CD4-positive, CD25-positive, alpha-beta regulatory T cell (primary cell): ENCODE measurements at regions not wholly inside any gene's neighbourhood (a gene's known extent, or its start where the extent isn't known, plus 50 kb on each side); places are given as distances from the start of the nearest gene placed in this dataset.

Experiments
- ATAC-seq, 2 donors: fragments of 150-1000 bp; cut with Tn5 transposase; one replicate each; pipeline ENCODE4 v1.10.0; 2021; ENCODE audit warnings: low read depth in 2 of 2, moderate number of reproducible peaks in 2 of 2, moderate library complexity in 1 of 2
- DNase-seq, 3 donors: peaks; one replicate each; pipeline versions ENCODE4 v3.0.0 to v3.0.0-alpha.2; 2012 to 2022; ENCODE audit warnings: mixed read lengths in 1 of 3
- H3K27ac ChIP-seq: one replicate; pipeline ENCODE4 v1.7.0; 2013; ENCODE audit warnings: mild to moderate bottlenecking, low read length; ENCODE audit not compliant: insufficient read depth, poor library complexity, severe bottlenecking
- H3K27me3 ChIP-seq: one replicate; pipeline ENCODE4 v1.7.0; 2013; ENCODE audit warnings: low read length; ENCODE audit not compliant: control insufficient read depth, insufficient read depth
- H3K36me3 ChIP-seq: one replicate; pipeline ENCODE4 v1.7.0; 2013; ENCODE audit warnings: mild to moderate bottlenecking, low read length, moderate library complexity; ENCODE audit not compliant: control insufficient read depth, insufficient read depth
- H3K4me1 ChIP-seq: 2 replicates; pipeline ENCODE4 v1.7.0; 2013; ENCODE audit warnings: mild to moderate bottlenecking, low read length; ENCODE audit not compliant: insufficient read depth, control insufficient read depth, poor library complexity, severe bottlenecking
- H3K4me3 ChIP-seq: one replicate; pipeline ENCODE4 v1.7.0; 2013; ENCODE audit warnings: low read depth, mild to moderate bottlenecking, low read length, moderate library complexity
- H3K9me3 ChIP-seq, 2 experiments: 1 replicate in 1 of 2; 2 replicates in 1 of 2; pipeline ENCODE4 v1.7.0; 2013; ENCODE audit warnings: low read length in 2 of 2, mild to moderate bottlenecking in 1 of 2, moderate library complexity in 1 of 2; ENCODE audit not compliant: control insufficient read depth in 2 of 2
- H3K27ac Mint-ChIP-seq, 3 donors: one replicate each; pipeline ENCODE4 v1.8.0; 2020 to 2022; ENCODE audit warnings: mild to moderate bottlenecking in 3 of 3, mixed read lengths in 3 of 3, moderate library complexity in 2 of 3
- H3K27me3 Mint-ChIP-seq: one replicate; pipeline ENCODE4 v1.8.0; 2022; ENCODE audit warnings: mild to moderate bottlenecking, mixed read lengths
- H3K36me3 Mint-ChIP-seq: one replicate; pipeline ENCODE4 v1.8.0; 2020; ENCODE audit warnings: mixed read lengths
- H3K4me1 Mint-ChIP-seq, 4 donors: one replicate each; pipeline ENCODE4 v1.8.0; 2020 to 2022; ENCODE audit warnings: mixed read lengths in 4 of 4, mild to moderate bottlenecking in 1 of 4
- H3K4me3 Mint-ChIP-seq, 4 donors: one replicate each; pipeline ENCODE4 v1.8.0; 2020 to 2022; ENCODE audit warnings: mild to moderate bottlenecking in 4 of 4, mixed read lengths in 4 of 4, moderate library complexity in 3 of 4
- H3K9me3 Mint-ChIP-seq, 7 donors: one replicate each; pipeline ENCODE4 v1.8.0; 2020 to 2022; ENCODE audit warnings: mixed read lengths in 7 of 7, mild to moderate bottlenecking in 3 of 7, moderate library complexity in 2 of 7

DNA sequence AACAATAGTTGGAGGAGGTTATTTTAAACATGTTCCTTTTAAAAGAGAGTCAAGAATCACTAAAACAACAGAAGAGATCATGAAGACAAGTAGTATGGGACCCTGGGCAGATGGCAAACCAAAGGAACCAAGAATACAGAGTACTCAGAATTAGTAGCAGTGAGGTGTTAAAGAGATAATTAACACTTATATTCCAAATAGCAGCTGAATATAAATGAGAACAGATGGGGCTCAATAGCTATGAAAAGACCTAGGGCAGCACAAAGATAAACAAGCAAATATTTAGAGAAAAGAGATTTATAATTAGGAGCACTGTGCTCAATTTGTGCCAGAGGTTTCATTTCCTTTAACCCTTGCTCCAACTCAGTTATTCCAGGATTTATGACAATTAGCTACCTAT, 159.1 kb downstream of the FAM114A2 start:
- Histone ChIP-seq H3K4me3 (no peak overlapping the region), H3K36me3 (no peaks in the 10 kb centered on the region), H3K27ac (no peak overlapping the region), H3K4me1 (no peaks in the 10 kb centered on the region), H3K27me3 (no peaks in the 10 kb centered on the region), H3K9me3 (no peaks in the 10 kb centered on the region)
- no peaks in the 10 kb centered on the region for H3K36me3 Mint-ChIP-seq
- H3K4me1 Mint-ChIP-seq = no peaks in the 10 kb centered on the region
- H3K27me3 Mint-ChIP-seq = peaks cover 7% of the 10 kb centered on the region
- ATAC-seq = no peak
- no peak for DNase-seq
- H3K4me3 Mint-ChIP-seq = no peak overlapping the region
- no peak overlapping the region for H3K27ac Mint-ChIP-seq
- H3K9me3 Mint-ChIP-seq = peaks cover 0 to 5% (median 0%) of the 10 kb centered on the region in 7 donors

DNA sequence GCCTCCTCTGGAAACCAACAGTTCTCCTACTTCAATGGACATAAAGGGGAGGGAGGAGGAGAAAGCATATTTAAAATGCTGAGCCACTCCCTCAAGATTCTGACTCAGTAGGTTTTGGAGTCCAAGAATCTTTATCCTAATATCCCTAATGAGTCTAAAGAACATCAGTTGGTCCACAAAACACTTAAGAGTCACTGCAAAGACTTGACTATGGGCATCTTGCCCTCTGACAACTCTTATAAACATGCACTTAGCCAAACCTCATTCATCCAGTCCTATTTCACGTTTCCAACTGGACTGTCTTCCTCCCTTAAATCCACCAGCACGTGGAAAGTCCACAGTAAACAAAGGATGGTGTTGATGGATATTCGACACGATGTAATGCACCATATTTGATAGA, 172.5 kb downstream of the FAM114A2 start:
- peaks cover 0 to 5% (median 0%) of the 10 kb centered on the region in 7 donors for H3K9me3 Mint-ChIP-seq
- H3K27ac Mint-ChIP-seq = no peak overlapping the region

DNA sequence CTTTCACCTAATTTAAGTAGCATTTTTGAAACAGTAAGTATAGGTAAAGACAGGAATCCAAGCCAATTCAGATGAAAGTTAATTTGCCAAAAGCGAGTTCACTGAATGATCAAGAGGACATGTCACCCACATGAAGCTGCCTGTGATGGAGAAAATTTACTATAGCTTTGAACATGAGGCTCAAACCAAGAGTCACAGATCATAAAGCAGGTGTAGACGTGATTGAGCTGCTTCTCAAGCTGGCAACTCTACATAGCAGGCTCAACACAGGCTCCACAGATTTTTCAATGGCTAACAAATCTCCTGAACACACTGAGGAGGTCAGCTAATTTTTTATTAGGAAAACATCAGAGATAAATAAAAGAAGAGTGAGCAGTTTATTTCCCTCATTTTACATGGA, 173.7 kb downstream of the FAM114A2 start:
- H3K9me3 ChIP-seq = no peaks in the 10 kb centered on the region
- Mint-ChIP-seq H3K4me3 (no peak overlapping the region), H3K27ac (no peak overlapping the region), H3K4me1 (no peaks in the 10 kb centered on the region), H3K9me3 (peaks cover 0 to 5% (median 0%) of the 10 kb centered on the region in 7 donors), H3K36me3 (no peaks in the 10 kb centered on the region), H3K27me3 (no peaks in the 10 kb centered on the region)
- H3K27ac ChIP-seq = no peak overlapping the region
- H3K4me3 ChIP-seq = no peak overlapping the region
- H3K27me3 ChIP-seq = no peaks in the 10 kb centered on the region
- H3K36me3 ChIP-seq = no peaks in the 10 kb centered on the region
- no peaks in the 10 kb centered on the region for H3K4me1 ChIP-seq
- DNase-seq = no peak
- no peak for ATAC-seq

More for the DNA sequence above, 172.5 kb downstream of the FAM114A2 start:
- Histone ChIP-seq H3K4me1 (no peaks in the 10 kb centered on the region), H3K27me3 (no peaks in the 10 kb centered on the region), H3K27ac (no peak overlapping the region), H3K9me3 (no peaks in the 10 kb centered on the region), H3K36me3 (no peaks in the 10 kb centered on the region), H3K4me3 (no peak overlapping the region)
- Mint-ChIP-seq H3K36me3 (no peaks in the 10 kb centered on the region), H3K4me3 (no peak overlapping the region), H3K27me3 (no peaks in the 10 kb centered on the region), H3K4me1 (no peaks in the 10 kb centered on the region)
- ATAC-seq (no peak), DNase-seq (no peak)

DNA sequence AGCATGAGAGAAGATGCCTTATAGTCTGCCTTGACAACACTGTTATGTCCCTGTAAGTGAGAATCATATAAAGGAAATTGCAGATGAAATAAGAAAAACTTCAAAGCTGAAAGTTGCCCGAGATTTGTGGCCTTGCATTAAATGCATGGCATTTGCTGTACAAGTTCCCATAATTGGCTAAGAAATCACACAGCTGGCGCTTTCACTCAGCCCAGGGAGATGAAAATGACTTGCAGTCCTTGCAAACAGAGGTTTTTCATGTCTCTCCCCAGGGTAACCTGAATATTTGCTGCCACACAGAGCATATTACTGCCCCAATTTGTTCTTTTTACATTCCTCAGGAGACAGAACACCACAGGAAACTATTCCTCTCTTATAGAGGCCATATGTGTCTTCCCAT, 174.8 kb downstream of the FAM114A2 start:
- Mint-ChIP-seq H3K27me3 (no peaks in the 10 kb centered on the region), H3K4me3 (no peak overlapping the region), H3K4me1 (no peaks in the 10 kb centered on the region), H3K9me3 (peaks cover 0 to 5% (median 0%) of the 10 kb centered on the region in 7 donors), H3K27ac (no peak overlapping the region), H3K36me3 (no peaks in the 10 kb centered on the region)
- Histone ChIP-seq H3K27ac (no peak overlapping the region), H3K9me3 (no peaks in the 10 kb centered on the region), H3K4me3 (no peak overlapping the region), H3K36me3 (no peaks in the 10 kb centered on the region), H3K4me1 (no peaks in the 10 kb centered on the region), H3K27me3 (no peaks in the 10 kb centered on the region)
- ATAC-seq = no peak
- no peak for DNase-seq
